ENCODE measurements at regions not wholly inside any gene's neighbourhood (a gene's known extent, or its start where the extent isn't known, plus 50 kb on each side); places are given as distances from the start of the nearest gene placed in this dataset.

GRCh38 chr3:187841560-187841959 is 96.3 kb upstream of the BCL6 start:
- H3K4me3 ChIP-seq (ENCODE audit: low read depth in 1 of 3, low read length in 3 of 3), result no peak overlapping the region
- H3K4me1 ChIP-seq (ENCODE audit: control insufficient read depth in 4 of 4, insufficient read depth in 4 of 4, low read length in 3 of 4), result no peaks in the 10 kb centered on the region
- H3K9ac ChIP-seq (ENCODE audit: low read depth in 1 of 2, low read length in 2 of 2), result no peak overlapping the region
- H3K36me3 ChIP-seq (ENCODE audit: control insufficient read depth in 4 of 4, insufficient read depth in 3 of 4, low read depth in 1 of 4, low read length in 3 of 4), result no peaks in the 10 kb centered on the region
- no peak for DNase-seq (ENCODE audit: low spot score)
- TF ChIP-seq HNF4A (conservative IDR thresholded peaks at IDR 0.05) (no peak), ZBTB33 (IDR thresholded peaks at IDR 0.05) (no peak), GABPA (IDR thresholded peaks at IDR 0.05 in 1 of 2, conservative IDR thresholded peaks at IDR 0.05 in 1 of 2) (no peak), HNF4G (IDR thresholded peaks at IDR 0.05) (no peak), EGR1 (IDR thresholded peaks at IDR 0.05; ENCODE audit: low read depth in 2 of 2) (no peak), SP1 (IDR thresholded peaks at IDR 0.05) (no peak)
- H3K27me3 ChIP-seq (ENCODE audit: control insufficient read depth in 4 of 4, insufficient read depth in 4 of 4, low read length in 3 of 4), result no peaks in the 10 kb centered on the region
- no peak overlapping the region for H3K27ac ChIP-seq (ENCODE audit: low read depth in 1 of 2, low read length in 2 of 2)
- no peaks in the 10 kb centered on the region for H3K9me3 ChIP-seq (ENCODE audit: control insufficient read depth in 4 of 4, low read length in 3 of 4)
- 90% methylated on average over 2 of the region's 2 CpGs for WGBS

GRCh38 chr3:187843654-187844053 is 98.4 kb upstream of the BCL6 start:
- Histone ChIP-seq H3K4me3 (ENCODE audit: low read depth in 1 of 3, low read length in 3 of 3) (no peak overlapping the region), H3K36me3 (ENCODE audit: control insufficient read depth in 4 of 4, insufficient read depth in 3 of 4, low read depth in 1 of 4, low read length in 3 of 4) (no peaks in the 10 kb centered on the region), H3K27me3 (ENCODE audit: control insufficient read depth in 4 of 4, insufficient read depth in 4 of 4, low read length in 3 of 4) (no peaks in the 10 kb centered on the region), H3K4me1 (ENCODE audit: control insufficient read depth in 4 of 4, insufficient read depth in 4 of 4, low read length in 3 of 4) (no peaks in the 10 kb centered on the region), H3K9ac (ENCODE audit: low read depth in 1 of 2, low read length in 2 of 2) (no peak overlapping the region), H3K27ac (ENCODE audit: low read depth in 1 of 2, low read length in 2 of 2) (no peak overlapping the region), H3K9me3 (ENCODE audit: control insufficient read depth in 4 of 4, low read length in 3 of 4) (no peaks in the 10 kb centered on the region)
- 80% methylated on average over 4 of the region's 4 CpGs for WGBS
- TF ChIP-seq YY1 (IDR thresholded peaks at IDR 0.05), result no peak
- no peak for TF ChIP-seq ZBTB33 (IDR thresholded peaks at IDR 0.05)
- TF ChIP-seq NR2F2 (IDR thresholded peaks at IDR 0.05), result no peak
- no peak for TF ChIP-seq EGR1 (IDR thresholded peaks at IDR 0.05; ENCODE audit: low read depth in 2 of 2)
- no peak for TF ChIP-seq MAX (IDR thresholded peaks at IDR 0.05)
- no peak for TF ChIP-seq RXRA (IDR thresholded peaks at IDR 0.05)
- DNase-seq (ENCODE audit: low spot score), result no peak

GRCh38 chr3:187844708-187845107 is 99.4 kb upstream of the BCL6 start:
- Histone ChIP-seq H3K9ac (ENCODE audit: low read depth in 1 of 2, low read length in 2 of 2) (no peak overlapping the region), H3K9me3 (ENCODE audit: control insufficient read depth in 4 of 4, low read length in 3 of 4) (no peaks in the 10 kb centered on the region), H3K4me1 (ENCODE audit: control insufficient read depth in 4 of 4, insufficient read depth in 4 of 4, low read length in 3 of 4) (no peaks in the 10 kb centered on the region), H3K27ac (ENCODE audit: low read depth in 1 of 2, low read length in 2 of 2) (no peak overlapping the region), H3K4me3 (ENCODE audit: low read depth in 1 of 3, low read length in 3 of 3) (no peak overlapping the region), H3K36me3 (ENCODE audit: control insufficient read depth in 4 of 4, insufficient read depth in 3 of 4, low read depth in 1 of 4, low read length in 3 of 4) (no peaks in the 10 kb centered on the region), H3K27me3 (ENCODE audit: control insufficient read depth in 4 of 4, insufficient read depth in 4 of 4, low read length in 3 of 4) (no peaks in the 10 kb centered on the region)
- DNase-seq (ENCODE audit: low spot score), result no peak
- 80% methylated on average over 6 of the region's 6 CpGs for WGBS
- TF ChIP-seq ATF3 (IDR thresholded peaks at IDR 0.05) (no peak), RXRA (IDR thresholded peaks at IDR 0.05) (no peak), FOXA1 (IDR thresholded peaks at IDR 0.05) (no peak), MAX (IDR thresholded peaks at IDR 0.05) (no peak), REST (IDR thresholded peaks at IDR 0.05) (no peak)

Data from liver (tissue), 7 donors.